ENCODE measurements at regions not wholly inside any gene's neighbourhood (a gene's known extent, or its start where the extent isn't known, plus 50 kb on each side); places are given as distances from the start of the nearest gene placed in this dataset.

DNA sequence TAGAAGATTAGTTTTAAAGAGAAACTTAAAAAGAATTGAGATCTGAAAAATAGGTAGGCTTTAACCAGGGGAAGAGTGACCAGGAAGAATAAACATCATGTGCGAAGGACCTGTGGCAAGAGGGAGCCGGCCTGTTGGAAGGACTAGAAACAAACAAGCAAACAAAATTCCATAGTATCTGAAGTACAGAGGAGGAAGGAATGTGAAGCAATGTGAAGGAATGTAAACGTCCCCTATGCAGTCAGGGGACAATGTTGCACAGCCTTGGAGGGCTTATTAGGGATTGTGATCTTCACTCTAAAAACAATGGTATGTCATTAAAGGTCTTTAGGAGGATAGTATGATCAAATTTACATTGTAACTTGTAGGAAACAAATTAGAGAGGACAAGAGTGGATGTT is 84.4 kb upstream of the PLCL2 start:
- peaks cover 24 to 32% (median 31%) of the 10 kb centered on the region in 3 donors for H3K4me1 Mint-ChIP-seq
- H3K9me3 Mint-ChIP-seq = no peaks in the 10 kb centered on the region
- H3K36me3 Mint-ChIP-seq = peaks cover 3% of the 10 kb centered on the region
- peak overlapping the region in 1 of 4 donors; percentile 61 for H3K4me3 Mint-ChIP-seq
- H3K27me3 Mint-ChIP-seq = no peaks in the 10 kb centered on the region
- H3K27ac Mint-ChIP-seq = no peak overlapping the region

DNA sequence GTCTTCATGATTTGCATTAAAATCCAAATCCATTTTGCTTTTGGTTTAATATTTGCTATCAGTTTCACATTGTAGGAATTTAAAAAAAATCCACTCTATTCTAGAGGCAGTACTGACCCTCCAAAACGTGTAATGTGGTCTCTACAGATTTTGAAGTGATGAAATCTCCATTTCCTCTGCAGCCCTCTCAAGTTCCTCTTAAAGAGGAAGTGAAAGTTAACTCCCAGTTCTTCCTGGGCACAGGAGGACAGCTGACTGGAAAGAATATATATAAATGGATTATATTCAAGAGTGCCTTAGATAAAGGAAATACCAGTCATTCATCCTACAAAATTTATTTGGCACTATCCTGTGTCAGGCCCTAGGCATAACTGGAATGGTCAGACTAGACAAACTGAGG is 83.5 kb upstream of the PLCL2 start:
- H3K4me3 Mint-ChIP-seq = no peak overlapping the region
- H3K4me1 Mint-ChIP-seq = peaks cover 22 to 32% (median 28%) of the 10 kb centered on the region in 3 donors
- H3K36me3 Mint-ChIP-seq = no peaks in the 10 kb centered on the region
- no peaks in the 10 kb centered on the region for H3K9me3 Mint-ChIP-seq
- no peaks in the 10 kb centered on the region for H3K27me3 Mint-ChIP-seq
- H3K27ac Mint-ChIP-seq = peak overlapping the region in 1 of 3 donors; percentile 12

DNA sequence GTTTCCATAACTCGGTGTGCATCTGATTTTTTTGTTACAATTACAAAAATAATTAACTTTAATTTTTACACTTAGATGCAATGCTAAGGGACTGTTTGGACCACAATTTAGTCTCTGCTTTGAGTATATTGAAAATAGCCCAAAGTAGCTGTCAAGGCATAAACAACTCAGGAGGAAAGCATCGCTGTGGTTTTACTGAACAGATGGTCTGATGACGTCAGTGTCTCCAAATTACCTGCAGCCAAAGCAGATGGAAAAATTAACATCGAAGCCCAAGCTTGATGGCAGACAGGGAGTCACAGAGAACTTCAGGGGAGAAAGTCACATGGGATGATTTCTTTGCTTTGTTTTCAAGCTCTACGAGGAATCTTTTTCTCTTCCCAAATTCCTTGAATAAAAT is 83.1 kb upstream of the PLCL2 start:
- H3K36me3 Mint-ChIP-seq = no peaks in the 10 kb centered on the region
- H3K27ac Mint-ChIP-seq = peak overlapping the region in 1 of 3 donors; percentile 12
- peaks cover 22 to 29% (median 28%) of the 10 kb centered on the region in 3 donors for H3K4me1 Mint-ChIP-seq
- peak overlapping the region in 2 of 4 donors; percentile 14 to 59 for H3K4me3 Mint-ChIP-seq
- no peaks in the 10 kb centered on the region for H3K27me3 Mint-ChIP-seq
- H3K9me3 Mint-ChIP-seq = no peaks in the 10 kb centered on the region

DNA sequence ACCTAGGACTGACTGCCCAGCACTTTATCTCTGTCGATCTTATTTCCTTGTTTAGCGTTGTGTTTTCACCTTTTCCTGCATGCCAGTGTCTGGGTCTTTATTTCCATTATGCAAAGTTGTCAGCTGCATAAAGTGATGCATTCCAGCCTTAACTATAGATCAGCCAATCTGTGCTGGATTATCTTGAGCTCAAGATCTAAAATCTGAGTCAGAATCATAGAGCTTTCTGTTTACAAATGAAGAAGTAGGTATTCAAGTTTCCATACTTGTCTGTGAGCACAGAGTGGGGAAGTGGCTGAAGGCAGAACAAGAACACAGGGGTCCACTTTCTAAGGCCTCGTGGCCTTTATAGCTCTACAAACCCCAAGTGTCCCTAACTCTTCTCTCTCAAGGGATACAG is 82.4 kb upstream of the PLCL2 start:
- Mint-ChIP-seq H3K9me3 (no peaks in the 10 kb centered on the region), H3K4me1 (peaks cover 18 to 22% (median 21%) of the 10 kb centered on the region in 3 donors), H3K27me3 (peaks cover 1% of the 10 kb centered on the region), H3K27ac (peak overlapping the region; percentile 12 to 91 (median 21)), H3K36me3 (no peaks in the 10 kb centered on the region), H3K4me3 (peak overlapping the region in 2 of 4 donors; percentile 7 to 10)

DNA sequence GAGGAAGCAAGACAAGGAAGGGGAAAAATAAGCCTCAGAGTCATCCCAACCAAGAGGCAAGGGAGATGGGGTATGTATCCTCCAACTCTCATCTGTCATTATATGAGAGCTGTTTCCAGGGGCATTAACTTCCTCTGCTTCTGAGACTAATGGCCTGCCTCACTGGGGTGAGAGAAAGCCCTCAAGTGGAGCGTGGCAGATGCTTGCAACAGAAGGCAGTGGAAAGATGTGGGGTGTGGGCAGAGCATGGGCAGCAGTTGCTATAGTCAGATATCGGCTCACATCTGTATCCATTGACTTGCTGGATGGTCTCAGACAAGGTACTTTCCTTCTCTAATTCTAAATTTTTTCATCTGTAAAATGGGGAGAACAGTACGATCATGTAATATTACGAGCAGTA is 81.7 kb upstream of the PLCL2 start:
- no peaks in the 10 kb centered on the region for H3K9me3 Mint-ChIP-seq
- peaks cover 1% of the 10 kb centered on the region for H3K27me3 Mint-ChIP-seq
- H3K4me3 Mint-ChIP-seq = no peak overlapping the region
- no peaks in the 10 kb centered on the region for H3K36me3 Mint-ChIP-seq
- H3K27ac Mint-ChIP-seq = peak overlapping the region in 2 of 3 donors; percentile 12 to 32
- peaks cover 17 to 21% (median 20%) of the 10 kb centered on the region in 3 donors for H3K4me1 Mint-ChIP-seq

DNA sequence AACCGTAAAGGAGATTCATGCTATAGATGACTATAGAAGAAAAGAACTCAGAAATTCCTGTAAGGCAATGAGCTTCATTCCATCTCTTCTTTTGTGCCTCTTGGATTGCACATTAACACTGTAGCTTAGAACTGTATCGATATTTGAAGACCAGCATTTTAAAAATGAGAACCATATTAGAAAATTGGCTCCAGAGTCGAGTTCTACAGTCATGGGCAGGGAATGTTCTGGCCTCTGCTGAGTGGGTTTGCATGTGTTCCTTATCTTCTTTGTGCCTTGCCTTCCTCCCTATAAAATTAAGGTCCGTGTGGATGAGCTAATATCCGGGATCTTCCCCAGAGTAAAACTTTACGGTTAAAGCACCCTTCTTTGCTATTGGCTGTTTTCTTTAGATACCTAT is 77.4 kb upstream of the PLCL2 start:
- peak overlapping the region in 1 of 3 donors; percentile 14 for H3K27ac Mint-ChIP-seq

DNA sequence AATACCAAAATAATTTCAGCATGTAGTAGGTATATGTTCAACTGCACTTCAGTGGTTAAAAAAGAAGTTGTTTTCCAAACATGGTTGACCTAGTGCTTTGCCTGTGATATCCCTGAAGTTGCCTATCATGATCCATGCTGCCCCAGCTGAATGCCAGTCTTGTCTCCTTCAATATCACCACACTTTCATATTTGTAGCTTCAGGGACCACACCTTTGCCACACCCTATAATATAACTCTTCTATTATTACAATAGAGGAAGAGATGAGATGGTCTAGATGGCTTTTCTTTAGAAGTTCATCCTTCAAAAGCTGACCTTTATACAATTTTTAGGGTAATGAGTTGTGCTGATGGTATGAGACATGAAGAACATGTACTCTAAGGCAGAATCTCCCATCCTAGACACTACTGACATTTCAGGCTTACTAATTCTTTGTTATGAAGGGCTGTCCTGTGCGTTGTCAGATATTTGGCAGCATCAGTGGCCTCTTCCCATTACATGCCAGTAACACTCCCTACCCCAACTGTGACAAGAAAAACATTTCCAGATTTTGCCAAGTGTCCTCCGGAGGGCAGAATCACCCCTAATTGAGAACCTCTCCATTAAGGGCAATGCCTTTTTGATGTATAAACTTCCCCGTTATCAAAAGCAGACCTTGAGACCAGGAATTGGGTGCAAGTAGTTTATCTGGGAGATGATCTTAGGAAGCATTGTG is 76.2 kb upstream of the PLCL2 start:
- no peak overlapping the region for H3K4me3 Mint-ChIP-seq
- H3K27ac Mint-ChIP-seq = no peak overlapping the region
- peaks cover 1% of the 10 kb centered on the region for H3K27me3 Mint-ChIP-seq
- H3K36me3 Mint-ChIP-seq = peaks cover 2% of the 10 kb centered on the region
- no peaks in the 10 kb centered on the region for H3K9me3 Mint-ChIP-seq
- H3K4me1 Mint-ChIP-seq = no peaks in the 10 kb centered on the region

More for the DNA sequence above, 77.4 kb upstream of the PLCL2 start:
- no peaks in the 10 kb centered on the region for H3K9me3 Mint-ChIP-seq
- H3K4me3 Mint-ChIP-seq = no peak overlapping the region
- peaks cover 1% of the 10 kb centered on the region for H3K27me3 Mint-ChIP-seq
- peaks cover 4 to 6% (median 4%) of the 10 kb centered on the region in 3 donors for H3K4me1 Mint-ChIP-seq
- peaks cover 2% of the 10 kb centered on the region for H3K36me3 Mint-ChIP-seq

DNA sequence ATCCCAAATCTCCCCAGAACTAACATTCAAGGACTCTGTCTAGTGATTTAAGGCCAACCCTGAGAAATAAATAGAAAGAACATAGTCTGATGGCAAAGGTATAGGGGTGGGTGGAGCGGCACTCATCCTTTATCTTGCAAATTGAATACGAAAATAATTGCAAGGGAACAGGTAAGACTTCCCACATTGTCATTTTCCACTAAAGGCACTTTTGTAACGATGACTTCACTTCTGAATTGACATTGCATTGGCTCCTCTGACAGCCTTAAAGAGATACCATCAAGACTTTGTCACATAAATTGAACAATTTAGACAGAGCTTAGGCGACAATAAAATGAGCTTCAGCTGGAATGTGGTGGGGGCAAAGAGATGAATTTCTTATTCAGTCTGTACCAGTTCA is 75.3 kb upstream of the PLCL2 start:
- H3K27ac Mint-ChIP-seq = no peak overlapping the region
- H3K4me3 Mint-ChIP-seq = no peak overlapping the region
- H3K27me3 Mint-ChIP-seq = peaks cover 1% of the 10 kb centered on the region
- peaks cover 0 to 2% (median 0%) of the 10 kb centered on the region in 3 donors for H3K9me3 Mint-ChIP-seq
- no peaks in the 10 kb centered on the region for H3K4me1 Mint-ChIP-seq
- peaks cover 2% of the 10 kb centered on the region for H3K36me3 Mint-ChIP-seq

DNA sequence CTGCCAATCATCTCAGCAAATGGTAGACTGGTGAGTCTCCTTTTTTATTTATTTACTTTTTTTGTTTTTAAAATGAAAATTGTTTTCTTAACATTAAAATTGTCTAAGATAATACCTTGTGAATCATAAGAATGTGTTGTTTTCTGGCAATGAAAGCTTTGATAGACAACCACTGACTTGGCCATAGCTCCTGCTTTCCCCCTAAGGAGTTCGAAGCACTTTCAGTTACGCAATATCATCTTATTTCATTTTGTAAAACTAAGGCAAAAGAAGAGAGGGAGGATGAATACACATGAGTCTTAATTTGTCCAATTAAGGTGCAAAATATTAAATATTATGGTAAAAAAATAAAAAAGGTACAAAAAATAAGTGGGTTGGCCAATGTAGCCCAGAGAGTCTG is 74.8 kb upstream of the PLCL2 start:
- Mint-ChIP-seq H3K36me3 (peaks cover 2% of the 10 kb centered on the region), H3K27me3 (peaks cover 1% of the 10 kb centered on the region), H3K27ac (no peak overlapping the region), H3K4me1 (no peaks in the 10 kb centered on the region), H3K9me3 (peaks cover 0 to 3% (median 0%) of the 10 kb centered on the region in 3 donors), H3K4me3 (no peak overlapping the region)

DNA sequence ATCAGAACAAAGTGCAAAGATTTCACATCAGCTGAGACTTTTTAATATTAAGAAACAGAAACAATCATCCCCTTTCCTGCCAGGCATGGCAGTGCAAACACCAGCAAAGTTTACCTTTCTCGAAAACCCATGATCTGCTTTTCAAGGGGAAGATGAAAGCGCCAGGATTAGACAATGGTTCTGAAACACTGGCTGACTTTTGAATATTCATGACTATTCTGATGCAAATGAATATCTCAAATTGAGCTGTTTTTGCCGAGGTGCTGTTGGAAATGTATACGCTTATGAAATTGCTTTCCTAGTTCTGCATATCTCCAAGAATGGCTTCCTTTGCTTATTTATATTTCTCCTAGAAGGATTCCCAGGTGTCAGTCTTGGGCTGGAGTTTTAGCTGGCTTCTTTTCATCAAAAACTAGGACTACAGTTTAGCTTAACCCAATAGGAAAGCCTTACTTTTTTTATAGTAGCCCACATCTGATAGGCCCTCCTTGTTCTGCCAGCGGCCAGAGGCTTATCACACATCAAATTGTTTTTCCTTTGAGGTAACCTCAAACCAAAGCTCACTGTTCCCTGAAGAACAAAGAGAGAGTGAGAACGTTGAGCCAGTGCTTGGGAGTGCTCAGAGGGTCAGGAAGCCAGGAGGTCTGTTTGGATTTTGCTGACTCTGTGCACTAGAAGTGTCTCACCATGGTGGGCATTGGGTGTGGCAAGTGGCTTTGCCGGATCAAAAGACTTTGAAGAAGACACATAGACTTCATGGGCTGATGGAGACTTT is 74.0 kb upstream of the PLCL2 start:
- H3K9me3 Mint-ChIP-seq = peaks cover 0 to 3% (median 0%) of the 10 kb centered on the region in 3 donors
- peaks cover 4% of the 10 kb centered on the region for H3K36me3 Mint-ChIP-seq
- peaks cover 3% of the 10 kb centered on the region for H3K27me3 Mint-ChIP-seq
- no peaks in the 10 kb centered on the region for H3K4me1 Mint-ChIP-seq
- H3K27ac Mint-ChIP-seq = no peak overlapping the region
- H3K4me3 Mint-ChIP-seq = no peak overlapping the region

DNA sequence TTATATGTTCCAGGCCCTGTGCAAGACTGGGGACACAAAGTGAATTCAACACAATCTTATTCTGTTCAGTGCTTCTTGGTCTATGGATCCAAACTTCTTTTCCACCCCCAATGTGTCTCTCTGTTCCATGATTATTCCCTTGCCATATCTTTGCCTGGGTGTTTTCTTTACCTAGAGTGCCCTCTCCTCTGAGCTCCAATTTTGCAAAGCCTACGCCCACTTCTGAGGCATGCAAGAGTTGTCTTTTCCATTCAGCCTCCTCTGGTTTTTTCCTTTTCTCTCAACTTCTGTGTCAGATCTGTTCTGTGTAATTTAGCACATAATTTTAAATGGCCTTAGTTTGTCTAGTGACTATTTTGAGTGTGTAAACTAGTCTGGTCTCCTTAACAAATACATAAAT is 72.8 kb upstream of the PLCL2 start:
- H3K36me3 Mint-ChIP-seq = peaks cover 4% of the 10 kb centered on the region
- H3K4me3 Mint-ChIP-seq = no peak overlapping the region
- H3K9me3 Mint-ChIP-seq = peaks cover 0 to 3% (median 0%) of the 10 kb centered on the region in 3 donors
- peaks cover 3% of the 10 kb centered on the region for H3K27me3 Mint-ChIP-seq
- H3K27ac Mint-ChIP-seq = no peak overlapping the region
- no peaks in the 10 kb centered on the region for H3K4me1 Mint-ChIP-seq

DNA sequence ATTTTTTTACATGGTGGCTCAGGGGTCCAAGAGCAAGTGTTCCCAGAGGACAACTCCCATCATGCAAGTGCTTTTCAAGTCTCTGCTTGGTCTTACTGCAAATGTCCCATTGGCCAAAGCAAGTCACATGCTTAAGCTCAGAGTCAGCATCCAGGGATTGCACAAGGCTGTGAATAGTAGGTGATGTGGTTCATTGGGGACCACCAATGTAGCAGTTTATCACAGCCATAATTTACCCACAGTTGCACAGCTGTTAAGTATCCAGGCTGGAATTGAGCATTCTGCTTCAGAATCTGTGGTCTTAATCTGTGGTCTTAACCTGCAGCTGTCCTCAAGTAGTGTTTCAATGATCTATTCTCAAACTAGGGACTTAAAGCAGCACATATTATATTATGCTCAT is 71.4 kb upstream of the PLCL2 start:
- no peak overlapping the region for H3K27ac Mint-ChIP-seq
- peaks cover 0 to 3% (median 2%) of the 10 kb centered on the region in 3 donors for H3K9me3 Mint-ChIP-seq
- peaks cover 4% of the 10 kb centered on the region for H3K36me3 Mint-ChIP-seq
- H3K27me3 Mint-ChIP-seq = peaks cover 1% of the 10 kb centered on the region
- H3K4me3 Mint-ChIP-seq = no peak overlapping the region
- peaks cover 0 to 2% (median 0%) of the 10 kb centered on the region in 3 donors for H3K4me1 Mint-ChIP-seq

DNA sequence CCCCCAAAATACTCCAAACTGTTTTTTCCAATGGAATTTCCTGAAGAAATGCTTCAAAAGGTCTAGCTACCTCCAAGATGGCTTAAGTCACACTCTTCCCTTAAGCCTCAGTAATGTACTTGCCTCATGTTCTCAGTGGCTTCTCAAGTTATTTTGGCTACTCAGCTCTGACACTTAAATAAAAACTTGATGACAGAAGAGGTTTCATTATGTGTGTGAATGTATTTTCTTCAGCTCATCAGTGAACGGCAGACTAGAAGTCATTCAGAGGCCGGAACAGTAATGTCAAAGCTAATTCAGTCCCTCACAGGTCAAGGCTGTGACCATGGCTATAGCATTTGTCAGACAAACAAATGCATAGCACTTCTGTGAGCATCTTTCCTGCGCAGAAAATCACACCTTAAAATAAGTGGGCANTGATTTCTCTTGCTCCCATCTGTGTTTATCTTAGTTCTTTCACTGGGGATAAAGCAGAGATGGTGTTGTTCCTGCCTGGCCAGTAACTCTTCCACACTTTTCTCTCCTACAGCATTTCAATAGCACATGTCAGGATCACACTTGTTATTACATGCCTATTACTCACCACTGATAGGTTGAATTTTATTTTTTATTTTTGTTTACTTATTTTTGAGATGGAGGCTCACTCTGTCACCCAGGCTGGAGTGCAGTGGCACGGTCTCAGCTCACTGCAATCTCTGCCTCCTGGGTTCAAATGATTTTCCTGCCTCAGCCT is 68.5 kb upstream of the PLCL2 start:
- peaks cover 1% of the 10 kb centered on the region for H3K27me3 Mint-ChIP-seq
- H3K36me3 Mint-ChIP-seq = peaks cover 4% of the 10 kb centered on the region
- peaks cover 0 to 8% (median 3%) of the 10 kb centered on the region in 3 donors for H3K4me1 Mint-ChIP-seq
- no peak overlapping the region for H3K27ac Mint-ChIP-seq
- no peak overlapping the region for H3K4me3 Mint-ChIP-seq
- peaks cover 0 to 3% (median 3%) of the 10 kb centered on the region in 3 donors for H3K9me3 Mint-ChIP-seq

DNA sequence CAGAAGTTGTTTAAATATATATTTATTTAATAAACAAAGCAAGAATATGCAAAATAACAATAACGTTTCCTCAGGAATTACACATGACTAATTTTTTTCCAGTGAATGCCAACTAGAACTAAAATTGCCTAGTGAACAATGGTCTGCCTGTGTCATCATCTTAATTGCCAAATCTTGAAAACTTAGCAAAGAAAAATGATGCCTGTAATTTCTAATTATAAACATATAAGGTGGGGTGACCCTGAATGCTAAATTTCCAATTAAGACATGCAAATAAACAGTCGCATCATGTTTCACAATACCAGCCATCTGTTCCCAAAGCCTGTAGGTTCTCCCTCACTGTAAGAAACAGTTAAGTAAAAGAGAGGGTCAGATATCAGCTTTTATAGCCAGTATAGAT is 67.6 kb upstream of the PLCL2 start:
- H3K36me3 Mint-ChIP-seq = peaks cover 1% of the 10 kb centered on the region
- no peak overlapping the region for H3K27ac Mint-ChIP-seq
- H3K27me3 Mint-ChIP-seq = peaks cover 1% of the 10 kb centered on the region
- H3K9me3 Mint-ChIP-seq = peaks cover 0 to 3% (median 3%) of the 10 kb centered on the region in 3 donors
- peaks cover 0 to 8% (median 3%) of the 10 kb centered on the region in 3 donors for H3K4me1 Mint-ChIP-seq
- H3K4me3 Mint-ChIP-seq = no peak overlapping the region

DNA sequence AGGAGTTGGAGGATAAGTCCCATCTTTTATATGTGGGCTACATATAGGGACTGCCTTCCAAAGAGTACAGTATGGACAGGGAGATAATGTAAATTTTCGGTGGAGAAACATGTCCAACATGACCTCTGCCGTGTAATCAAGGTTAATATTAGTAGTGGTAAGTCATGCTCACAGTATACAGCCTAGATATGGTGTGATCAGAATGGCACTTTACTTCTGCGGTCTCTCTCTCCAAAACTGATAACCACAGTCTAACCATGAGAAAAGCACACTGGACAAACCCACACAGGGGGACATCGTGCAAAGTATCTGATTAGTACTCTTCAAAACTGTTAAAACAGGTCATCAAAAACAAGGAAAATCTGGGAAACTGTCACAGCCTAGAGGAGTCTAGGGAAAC is 66.6 kb upstream of the PLCL2 start:
- Mint-ChIP-seq H3K27me3 (peaks cover 1% of the 10 kb centered on the region), H3K9me3 (peaks cover 0 to 3% (median 3%) of the 10 kb centered on the region in 3 donors), H3K36me3 (peaks cover 1% of the 10 kb centered on the region), H3K27ac (no peak overlapping the region), H3K4me1 (peaks cover 3 to 12% (median 3%) of the 10 kb centered on the region in 3 donors), H3K4me3 (no peak overlapping the region)
